Fibroblast of lung (primary cell): ENCODE measurements at regions not wholly inside any gene's neighbourhood (a gene's known extent, or its start where the extent isn't known, plus 50 kb on each side); places are given as distances from the start of the nearest gene placed in this dataset.
"Not testable (repeated sequence)": the region's sequence is repeated elsewhere in the genome, so short reads cannot be mapped to it uniquely, and the experiment has no call there.

ENCODE experiments used
- DNase-seq, 2 donors: peaks; one replicate each; pipeline versions ENCODE4 v3.0.0 to v3.0.0-alpha.2; 2010; ENCODE audit warnings: low read depth in 2 of 2
- H2AFZ ChIP-seq: 2 replicates; pipeline ENCODE4 v1.5.1; 2012; ENCODE audit warnings: low read length, control low read depth, inconsistent platforms
- H3K27ac ChIP-seq: 2 replicates; pipeline ENCODE4 v1.5.1; 2011; ENCODE audit warnings: low read length, control low read depth; ENCODE audit not compliant: insufficient read depth
- H3K27me3 ChIP-seq: 2 replicates; pipeline ENCODE4 v1.5.1; 2011; ENCODE audit warnings: mild to moderate bottlenecking, low read length; ENCODE audit not compliant: control insufficient read depth, insufficient read depth
- H3K36me3 ChIP-seq: 2 replicates; pipeline ENCODE4 v1.5.1; 2011; ENCODE audit warnings: low read length; ENCODE audit not compliant: control insufficient read depth, insufficient read depth
- H3K4me1 ChIP-seq: 2 replicates; pipeline ENCODE4 v1.5.1; 2011; ENCODE audit warnings: low read length; ENCODE audit not compliant: control insufficient read depth, insufficient read depth; ENCODE audit errors: extremely low read depth
- H3K4me2 ChIP-seq: 2 replicates; pipeline ENCODE4 v1.5.1; 2011; ENCODE audit warnings: low read length, control low read depth; ENCODE audit not compliant: insufficient read depth; ENCODE audit errors: extremely low read depth
- H3K4me3 ChIP-seq, 4 experiments: fragments of 200-600 bp in 1 of 4; sonication (generic) in 1 of 4; replicated peaks in 1 of 4; 2 replicates each; pipeline ENCODE4 v1.5.1; 2011 to 2016; ENCODE audit warnings: low read length in 4 of 4, low read depth in 3 of 4, mild to moderate bottlenecking in 3 of 4, control low read depth in 2 of 4, inconsistent platforms in 1 of 4, mixed read lengths in 1 of 4; ENCODE audit not compliant: insufficient read depth in 1 of 4; ENCODE audit errors: control extremely low read depth in 1 of 4
- H3K79me2 ChIP-seq: 2 replicates; pipeline ENCODE4 v1.5.1; 2012; ENCODE audit warnings: mild to moderate bottlenecking, low read length, inconsistent platforms; ENCODE audit not compliant: control insufficient read depth, insufficient read depth
- H3K9ac ChIP-seq: 2 replicates; pipeline ENCODE4 v1.5.1; 2011; ENCODE audit warnings: mild to moderate bottlenecking, low read length, control low read depth; ENCODE audit not compliant: insufficient read depth
- H3K9me3 ChIP-seq: 2 replicates; pipeline ENCODE4 v1.5.1; 2012; ENCODE audit warnings: low read depth, low read length; ENCODE audit not compliant: control insufficient read depth, insufficient read depth
- H4K20me1 ChIP-seq: 2 replicates; pipeline ENCODE4 v1.5.1; 2011; ENCODE audit warnings: low read length; ENCODE audit not compliant: control insufficient read depth, insufficient read depth; ENCODE audit errors: extremely low read depth
- EZH2 ChIP-seq: IDR thresholded peaks from 2 replicates; pipeline ENCODE4 v1.5.1; 2012; ENCODE audit warnings: low read length, control low read depth, mild to moderate bottlenecking; ENCODE audit errors: missing control alignments
- TF ChIP-seq, protein P1 (sequence below), 2 donors: IDR thresholded peaks in 1 of 2; conservative IDR thresholded peaks in 1 of 2; 1 replicate in 1 of 2; 2 replicates in 1 of 2; pipeline ENCODE4 v1.5.1; 2011 to 2012; ENCODE audit warnings: low read length in 2 of 2, control low read depth in 1 of 2, inconsistent platforms in 1 of 2, low read depth in 1 of 2, mild to moderate bottlenecking in 1 of 2

DNA sequence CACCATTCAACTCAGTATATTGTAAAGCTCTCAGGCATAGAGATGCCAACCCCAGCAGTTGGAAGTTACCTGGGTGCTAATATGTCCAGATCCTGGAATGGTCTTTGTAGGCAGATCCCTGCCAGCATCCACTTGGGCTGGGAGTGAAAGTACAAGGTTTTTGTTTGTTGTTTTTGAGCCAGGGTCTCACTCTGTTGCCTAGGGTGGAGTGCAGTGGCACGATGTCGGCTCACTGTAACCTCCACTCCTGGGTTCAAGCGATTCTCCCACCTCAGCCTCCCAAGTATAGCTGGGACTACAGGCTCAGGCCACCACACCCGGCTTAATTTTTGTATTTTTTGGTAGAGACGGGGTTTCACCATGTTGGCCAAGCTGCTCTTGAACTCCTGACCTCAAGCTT is 177.6 kb downstream of the IRF8 start:
- no peaks in the 10 kb centered on the region for H3K9me3 ChIP-seq
- peaks cover 3% of the 10 kb centered on the region for H3K4me1 ChIP-seq
- TF ChIP-seq, protein P1, sequence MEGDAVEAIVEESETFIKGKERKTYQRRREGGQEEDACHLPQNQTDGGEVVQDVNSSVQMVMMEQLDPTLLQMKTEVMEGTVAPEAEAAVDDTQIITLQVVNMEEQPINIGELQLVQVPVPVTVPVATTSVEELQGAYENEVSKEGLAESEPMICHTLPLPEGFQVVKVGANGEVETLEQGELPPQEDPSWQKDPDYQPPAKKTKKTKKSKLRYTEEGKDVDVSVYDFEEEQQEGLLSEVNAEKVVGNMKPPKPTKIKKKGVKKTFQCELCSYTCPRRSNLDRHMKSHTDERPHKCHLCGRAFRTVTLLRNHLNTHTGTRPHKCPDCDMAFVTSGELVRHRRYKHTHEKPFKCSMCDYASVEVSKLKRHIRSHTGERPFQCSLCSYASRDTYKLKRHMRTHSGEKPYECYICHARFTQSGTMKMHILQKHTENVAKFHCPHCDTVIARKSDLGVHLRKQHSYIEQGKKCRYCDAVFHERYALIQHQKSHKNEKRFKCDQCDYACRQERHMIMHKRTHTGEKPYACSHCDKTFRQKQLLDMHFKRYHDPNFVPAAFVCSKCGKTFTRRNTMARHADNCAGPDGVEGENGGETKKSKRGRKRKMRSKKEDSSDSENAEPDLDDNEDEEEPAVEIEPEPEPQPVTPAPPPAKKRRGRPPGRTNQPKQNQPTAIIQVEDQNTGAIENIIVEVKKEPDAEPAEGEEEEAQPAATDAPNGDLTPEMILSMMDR (conservative IDR thresholded peaks at IDR 0.05 in 1 of 2, IDR thresholded peaks at IDR 0.05 in 1 of 2; ENCODE audit: low read depth in 1 of 2, low read length in 2 of 2), result no peak
- TF ChIP-seq EZH2, result no peak
- DNase-seq, result no peak
- no peak overlapping the region for H3K4me2 ChIP-seq
- H3K79me2 ChIP-seq, result no peaks in the 10 kb centered on the region
- H2AFZ ChIP-seq, result no peak overlapping the region
- H3K36me3 ChIP-seq, result no peaks in the 10 kb centered on the region
- no peak overlapping the region for H3K27ac ChIP-seq
- no peak overlapping the region for H3K9ac ChIP-seq
- no peaks in the 10 kb centered on the region for H4K20me1 ChIP-seq
- no peak overlapping the region for H3K4me3 ChIP-seq
- H3K27me3 ChIP-seq, result no peaks in the 10 kb centered on the region

DNA sequence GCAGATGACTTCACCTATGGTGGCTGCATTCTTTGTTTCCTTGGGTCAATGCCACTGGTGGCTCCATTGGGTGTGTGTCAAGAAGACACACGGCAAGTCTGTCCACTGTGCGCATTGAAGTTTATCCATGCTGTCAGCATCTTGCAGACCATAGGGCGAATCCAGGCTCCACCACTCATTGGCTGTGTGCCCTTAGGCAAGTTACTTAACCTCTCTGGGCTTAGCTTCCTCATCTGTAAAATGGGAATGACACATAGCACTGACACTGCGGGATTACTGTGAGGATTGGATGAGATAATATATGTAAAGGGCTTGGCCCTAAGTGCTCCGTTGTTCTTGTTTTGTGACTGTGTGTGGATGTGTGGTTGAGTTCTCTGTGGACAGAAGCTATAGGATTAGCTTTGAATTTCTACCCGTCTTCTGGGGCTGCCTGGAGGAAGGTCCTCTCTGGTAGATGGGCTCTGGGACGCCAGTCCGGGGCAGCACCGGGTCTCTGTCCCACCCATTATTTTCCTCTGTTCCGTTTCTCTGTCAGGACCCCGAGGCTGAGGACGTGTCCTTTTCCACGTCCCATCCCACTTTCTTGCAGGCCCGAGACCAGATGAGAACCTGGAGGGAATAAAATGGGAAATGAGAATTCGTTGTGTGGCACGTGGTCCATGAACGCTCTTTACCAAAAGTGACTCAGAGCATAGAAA is 178.4 kb downstream of the IRF8 start:
- H3K27ac ChIP-seq, result peak overlapping the region; percentile 75
- no peaks in the 10 kb centered on the region for H3K27me3 ChIP-seq
- peaks cover 3% of the 10 kb centered on the region for H3K4me1 ChIP-seq

DNA sequence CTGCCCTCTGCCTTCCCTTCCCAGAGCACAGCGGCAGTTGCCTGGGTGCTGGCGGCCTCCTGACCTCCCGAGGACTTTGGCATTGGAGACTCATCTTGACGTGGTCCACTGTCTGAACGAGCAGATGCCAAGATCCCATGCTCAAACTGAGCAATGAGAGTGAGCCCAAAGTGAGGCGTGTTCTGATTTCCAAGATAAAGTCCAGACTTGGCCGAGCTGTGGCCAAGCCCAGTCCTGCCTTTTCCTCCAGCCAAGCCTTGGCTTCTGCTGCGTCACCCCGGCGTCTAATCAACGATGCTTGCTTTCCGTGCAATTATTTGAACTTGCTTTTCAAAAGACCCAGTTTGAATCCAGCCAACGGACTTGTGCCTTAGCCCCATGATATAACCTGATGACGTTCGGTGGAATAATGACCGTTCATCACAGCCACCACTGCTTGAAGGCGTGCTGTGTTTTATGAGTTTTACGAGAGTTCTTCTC is 179.2 kb downstream of the IRF8 start:
- Histone ChIP-seq H3K9ac (no peak overlapping the region), H3K27me3 (no peaks in the 10 kb centered on the region), H3K36me3 (no peaks in the 10 kb centered on the region), H4K20me1 (no peaks in the 10 kb centered on the region), H2AFZ (peak overlapping the region; percentile 24), H3K4me3 (no peak overlapping the region), H3K79me2 (no peaks in the 10 kb centered on the region), H3K9me3 (no peaks in the 10 kb centered on the region), H3K27ac (peak overlapping the region; percentile 75), H3K4me2 (no peak overlapping the region), H3K4me1 (peaks cover 3% of the 10 kb centered on the region)
- peak; percentile 51 to 57 for DNase-seq
- TF ChIP-seq EZH2, result no peak
- TF ChIP-seq, protein P1 (conservative IDR thresholded peaks at IDR 0.05 in 1 of 2, IDR thresholded peaks at IDR 0.05 in 1 of 2; ENCODE audit: low read depth in 1 of 2, low read length in 2 of 2), result no peak

More for the DNA sequence above, 178.4 kb downstream of the IRF8 start:
- Histone ChIP-seq H3K4me3 (no peak overlapping the region), H3K4me2 (no peak overlapping the region), H3K9me3 (no peaks in the 10 kb centered on the region), H2AFZ (no peak overlapping the region), H4K20me1 (no peaks in the 10 kb centered on the region), H3K36me3 (no peaks in the 10 kb centered on the region), H3K9ac (no peak overlapping the region), H3K79me2 (no peaks in the 10 kb centered on the region)
- no peak for DNase-seq
- no peak for TF ChIP-seq EZH2
- TF ChIP-seq, protein P1 (conservative IDR thresholded peaks at IDR 0.05 in 1 of 2, IDR thresholded peaks at IDR 0.05 in 1 of 2; ENCODE audit: low read depth in 1 of 2, low read length in 2 of 2), result no peak

DNA sequence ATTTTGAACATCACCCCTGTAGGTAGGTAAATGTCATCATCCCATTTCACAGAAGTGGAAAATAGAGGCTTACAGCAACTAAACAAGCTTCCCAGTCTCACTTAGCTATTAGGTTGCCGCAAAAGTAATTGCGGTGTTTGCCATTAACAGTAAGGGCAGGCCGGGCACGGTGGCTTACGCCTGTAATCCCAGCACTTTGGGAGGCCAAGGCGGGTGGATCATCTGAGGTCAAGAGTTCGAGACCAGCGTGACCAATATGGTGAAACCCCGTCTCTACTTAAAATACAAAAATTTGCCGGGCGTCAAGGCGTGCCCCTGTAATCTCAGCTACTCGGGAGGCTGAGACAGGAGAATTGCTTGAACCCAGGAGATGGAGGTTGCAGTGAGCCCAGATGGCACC is 179.7 kb downstream of the IRF8 start:
- peak overlapping the region; percentile 75 for H3K27ac ChIP-seq
- not testable (repeated sequence) for DNase-seq

More for the DNA sequence above, 179.7 kb downstream of the IRF8 start:
- H3K27me3 ChIP-seq, H2AFZ ChIP-seq, H3K4me2 ChIP-seq, H3K9me3 ChIP-seq, H3K4me3 ChIP-seq, H3K9ac ChIP-seq, H3K4me1 ChIP-seq, H4K20me1 ChIP-seq, H3K79me2 ChIP-seq, H3K36me3 ChIP-seq: not testable (repeated sequence)
